ENCODE measurements at regions not wholly inside any gene's neighbourhood (a gene's known extent, or its start where the extent isn't known, plus 50 kb on each side); places are given as distances from the start of the nearest gene placed in this dataset.
"Not testable (repeated sequence)": the region's sequence is repeated elsewhere in the genome, so short reads cannot be mapped to it uniquely, and the experiment has no call there.

GRCh38 chr12:71282925-71283324 is 125.1 kb upstream of the TSPAN8 start:
- Mint-ChIP-seq H3K36me3 (ENCODE audit: low read depth) (no peaks in the 10 kb centered on the region), H3K27me3 (no peaks in the 10 kb centered on the region), H3K4me3 (no peak overlapping the region), H3K4me1 (no peaks in the 10 kb centered on the region), H3K9me3 (no peaks in the 10 kb centered on the region), H3K27ac (no peak overlapping the region)
- ChIA-PET POLR2A (no interaction called here), CTCF (no interaction called here)
- no peak for DNase-seq

- H3K36me3 Mint-ChIP-seq (ENCODE audit: low read depth): no peaks in the 10 kb centered on the region
- ChIA-PET POLR2A (no interaction called here), CTCF (no interaction called here)
- no peak for DNase-seq
- no peaks in the 10 kb centered on the region for H3K27me3 Mint-ChIP-seq
- no peak overlapping the region for H3K4me3 Mint-ChIP-seq
- H3K9me3 Mint-ChIP-seq: no peaks in the 10 kb centered on the region
- no peaks in the 10 kb centered on the region for H3K4me1 Mint-ChIP-seq
- H3K27ac Mint-ChIP-seq: no peak overlapping the region
Measured at GRCh38 chr12:71282020-71282419, 124.2 kb upstream of the TSPAN8 start.

- ChIA-PET CTCF (no interaction called here), POLR2A (no interaction called here)
- H3K27ac Mint-ChIP-seq: no peak overlapping the region
- H3K36me3 Mint-ChIP-seq (ENCODE audit: low read depth): no peaks in the 10 kb centered on the region
- no peaks in the 10 kb centered on the region for H3K9me3 Mint-ChIP-seq
- no peaks in the 10 kb centered on the region for H3K27me3 Mint-ChIP-seq
- no peak for DNase-seq
- no peak overlapping the region for H3K4me3 Mint-ChIP-seq
- no peaks in the 10 kb centered on the region for H3K4me1 Mint-ChIP-seq
Measured at GRCh38 chr12:71281425-71281824, 123.6 kb upstream of the TSPAN8 start.

GRCh38 chr12:71277866-71278265 is 120.1 kb upstream of the TSPAN8 start:
- no peak overlapping the region for H3K27ac Mint-ChIP-seq

GRCh38 chr12:71276541-71276940 is 118.7 kb upstream of the TSPAN8 start:
- POLR2A ChIA-PET: no interaction called here
- Mint-ChIP-seq H3K36me3 (ENCODE audit: low read depth) (no peaks in the 10 kb centered on the region), H3K9me3 (no peaks in the 10 kb centered on the region), H3K27ac (no peak overlapping the region), H3K27me3 (no peaks in the 10 kb centered on the region), H3K4me3 (no peak overlapping the region), H3K4me1 (no peaks in the 10 kb centered on the region)
- DNase-seq: no peak
- CTCF ChIA-PET: no interaction called here

More at GRCh38 chr12:71277866-71278265, 120.1 kb upstream of the TSPAN8 start:
- Mint-ChIP-seq H3K36me3 (ENCODE audit: low read depth) (no peaks in the 10 kb centered on the region), H3K4me1 (no peaks in the 10 kb centered on the region), H3K4me3 (no peak overlapping the region), H3K27me3 (no peaks in the 10 kb centered on the region), H3K9me3 (no peaks in the 10 kb centered on the region)
- POLR2A ChIA-PET: no interaction called here
- DNase-seq: no peak
- CTCF ChIA-PET: no interaction called here

GRCh38 chr12:71270794-71271193 is 113.0 kb upstream of the TSPAN8 start:
- CTCF ChIA-PET; H3K27ac Mint-ChIP-seq; H3K9me3 Mint-ChIP-seq; H3K4me3 Mint-ChIP-seq; H3K4me1 Mint-ChIP-seq; DNase-seq; POLR2A ChIA-PET; H3K36me3 Mint-ChIP-seq (ENCODE audit: low read depth); H3K27me3 Mint-ChIP-seq: not testable (repeated sequence)

GRCh38 chr12:71270057-71270456 is 112.3 kb upstream of the TSPAN8 start:
- Mint-ChIP-seq H3K27me3 (no peaks in the 10 kb centered on the region), H3K36me3 (ENCODE audit: low read depth) (no peaks in the 10 kb centered on the region), H3K4me1 (no peaks in the 10 kb centered on the region), H3K4me3 (no peak overlapping the region), H3K9me3 (no peaks in the 10 kb centered on the region), H3K27ac (no peak overlapping the region)
- no peak for DNase-seq
- POLR2A ChIA-PET: no interaction called here
- CTCF ChIA-PET: no interaction called here

- H3K36me3 Mint-ChIP-seq (ENCODE audit: low read depth): no peaks in the 10 kb centered on the region
- H3K27ac Mint-ChIP-seq: no peak overlapping the region
- no peak overlapping the region for H3K4me3 Mint-ChIP-seq
- no peaks in the 10 kb centered on the region for H3K4me1 Mint-ChIP-seq
- ChIA-PET CTCF (no interaction called here), POLR2A (no interaction called here)
- no peaks in the 10 kb centered on the region for H3K9me3 Mint-ChIP-seq
- no peak for DNase-seq
- no peaks in the 10 kb centered on the region for H3K27me3 Mint-ChIP-seq
Measured at GRCh38 chr12:71269281-71269598, 111.4 kb upstream of the TSPAN8 start.

- CTCF ChIA-PET: no interaction called here
- H3K4me1 Mint-ChIP-seq: no peaks in the 10 kb centered on the region
- no peaks in the 10 kb centered on the region for H3K9me3 Mint-ChIP-seq
- no peak overlapping the region for H3K27ac Mint-ChIP-seq
- H3K27me3 Mint-ChIP-seq: no peaks in the 10 kb centered on the region
- no peak overlapping the region for H3K4me3 Mint-ChIP-seq
- no peak for DNase-seq
- POLR2A ChIA-PET: no interaction called here
- no peaks in the 10 kb centered on the region for H3K36me3 Mint-ChIP-seq (ENCODE audit: low read depth)
Measured at GRCh38 chr12:71268598-71269280, 110.9 kb upstream of the TSPAN8 start.

GRCh38 chr12:71266606-71267005 is 108.8 kb upstream of the TSPAN8 start:
- H3K4me3 Mint-ChIP-seq: no peak overlapping the region
- no peak for DNase-seq
- ChIA-PET POLR2A (no interaction called here), CTCF (no interaction called here)
- no peak overlapping the region for H3K27ac Mint-ChIP-seq
- H3K36me3 Mint-ChIP-seq (ENCODE audit: low read depth): no peaks in the 10 kb centered on the region
- H3K4me1 Mint-ChIP-seq: no peaks in the 10 kb centered on the region
- no peaks in the 10 kb centered on the region for H3K27me3 Mint-ChIP-seq
- no peaks in the 10 kb centered on the region for H3K9me3 Mint-ChIP-seq

- not testable (repeated sequence) for H3K27ac Mint-ChIP-seq
Measured at GRCh38 chr12:71265731-71266130, 107.9 kb upstream of the TSPAN8 start.

GRCh38 chr12:71262466-71262865 is 104.7 kb upstream of the TSPAN8 start:
- DNase-seq: no peak
- ChIA-PET CTCF (no interaction called here), POLR2A (no interaction called here)
- Mint-ChIP-seq H3K9me3 (no peaks in the 10 kb centered on the region), H3K4me3 (no peak overlapping the region), H3K27me3 (no peaks in the 10 kb centered on the region), H3K36me3 (ENCODE audit: low read depth) (no peaks in the 10 kb centered on the region), H3K4me1 (no peaks in the 10 kb centered on the region), H3K27ac (no peak overlapping the region)

More at GRCh38 chr12:71265731-71266130, 107.9 kb upstream of the TSPAN8 start:
- H3K9me3 Mint-ChIP-seq; H3K4me1 Mint-ChIP-seq; DNase-seq; H3K27me3 Mint-ChIP-seq; POLR2A ChIA-PET; H3K4me3 Mint-ChIP-seq; CTCF ChIA-PET; H3K36me3 Mint-ChIP-seq (ENCODE audit: low read depth): not testable (repeated sequence)

GRCh38 chr12:71252473-71252872 is 94.7 kb upstream of the TSPAN8 start:
- H3K36me3 Mint-ChIP-seq (ENCODE audit: low read depth): no peaks in the 10 kb centered on the region
- H3K4me3 Mint-ChIP-seq: no peak overlapping the region
- no peak for DNase-seq
- no peak overlapping the region for H3K27ac Mint-ChIP-seq
- POLR2A ChIA-PET: no interaction called here
- peaks cover 15% of the 10 kb centered on the region for H3K9me3 Mint-ChIP-seq
- no peaks in the 10 kb centered on the region for H3K27me3 Mint-ChIP-seq
- CTCF ChIA-PET: no interaction called here
- no peaks in the 10 kb centered on the region for H3K4me1 Mint-ChIP-seq

- H3K4me1 Mint-ChIP-seq: no peaks in the 10 kb centered on the region
- POLR2A ChIA-PET: no interaction called here
- no peak overlapping the region for H3K27ac Mint-ChIP-seq
- H3K27me3 Mint-ChIP-seq: no peaks in the 10 kb centered on the region
- no peaks in the 10 kb centered on the region for H3K36me3 Mint-ChIP-seq (ENCODE audit: low read depth)
- no peak overlapping the region for H3K4me3 Mint-ChIP-seq
- CTCF ChIA-PET: interaction anchor here (1.5 kb wide), 1 partner anchor 12 kb away, joined by 3 read pairs; no protein-coding TSS in a partner anchor
- DNase-seq: no peak
- H3K9me3 Mint-ChIP-seq: peaks cover 15% of the 10 kb centered on the region
Measured at GRCh38 chr12:71250166-71250565, 92.4 kb upstream of the TSPAN8 start.

All from activated CD4-positive, alpha-beta T cell treated with anti-CD3 and anti-CD28 coated beads, Interleukin-2, amount 10 ng/mL, durations not matched to agents 7 days and 5 days (primary cell).